ENCODE measurements at regions not wholly inside any gene's neighbourhood (a gene's known extent, or its start where the extent isn't known, plus 50 kb on each side); places are given as distances from the start of the nearest gene placed in this dataset.
"Not testable (repeated sequence)": the region's sequence is repeated elsewhere in the genome, so short reads cannot be mapped to it uniquely, and the experiment has no call there.

DNA sequence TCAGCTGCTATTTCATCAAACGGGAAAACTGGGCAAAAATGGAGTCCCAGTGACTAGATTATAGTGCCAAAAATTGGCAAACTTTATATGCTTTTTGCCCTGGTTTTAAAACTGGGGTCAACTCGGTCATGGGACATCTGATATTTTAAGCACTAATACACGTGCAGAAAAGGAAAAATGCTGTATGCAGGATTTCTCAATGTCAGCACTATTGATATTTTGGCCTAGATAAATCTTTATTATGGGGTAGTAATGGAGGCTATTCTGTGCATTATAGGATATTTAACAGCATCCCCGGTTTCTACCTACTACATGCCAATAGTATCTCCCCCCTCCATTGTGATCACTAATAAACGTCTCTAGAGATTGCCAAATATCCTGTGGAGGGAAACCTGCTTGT is 870.9 kb upstream of the IGFBP7 start:
- DNase-seq, result no peak
- no peaks in the 10 kb centered on the region for H3K27me3 Mint-ChIP-seq (ENCODE audit: unreplicated experiment)
- no peak overlapping the region for H3K4me3 Mint-ChIP-seq (ENCODE audit: unreplicated experiment)
- no peak overlapping the region for H3K27ac Mint-ChIP-seq (ENCODE audit: unreplicated experiment)
- no peaks in the 10 kb centered on the region for H3K9me3 Mint-ChIP-seq (ENCODE audit: unreplicated experiment)
- TF ChIP-seq, protein P1, sequence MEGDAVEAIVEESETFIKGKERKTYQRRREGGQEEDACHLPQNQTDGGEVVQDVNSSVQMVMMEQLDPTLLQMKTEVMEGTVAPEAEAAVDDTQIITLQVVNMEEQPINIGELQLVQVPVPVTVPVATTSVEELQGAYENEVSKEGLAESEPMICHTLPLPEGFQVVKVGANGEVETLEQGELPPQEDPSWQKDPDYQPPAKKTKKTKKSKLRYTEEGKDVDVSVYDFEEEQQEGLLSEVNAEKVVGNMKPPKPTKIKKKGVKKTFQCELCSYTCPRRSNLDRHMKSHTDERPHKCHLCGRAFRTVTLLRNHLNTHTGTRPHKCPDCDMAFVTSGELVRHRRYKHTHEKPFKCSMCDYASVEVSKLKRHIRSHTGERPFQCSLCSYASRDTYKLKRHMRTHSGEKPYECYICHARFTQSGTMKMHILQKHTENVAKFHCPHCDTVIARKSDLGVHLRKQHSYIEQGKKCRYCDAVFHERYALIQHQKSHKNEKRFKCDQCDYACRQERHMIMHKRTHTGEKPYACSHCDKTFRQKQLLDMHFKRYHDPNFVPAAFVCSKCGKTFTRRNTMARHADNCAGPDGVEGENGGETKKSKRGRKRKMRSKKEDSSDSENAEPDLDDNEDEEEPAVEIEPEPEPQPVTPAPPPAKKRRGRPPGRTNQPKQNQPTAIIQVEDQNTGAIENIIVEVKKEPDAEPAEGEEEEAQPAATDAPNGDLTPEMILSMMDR (IDR thresholded peaks at IDR 0.05; ENCODE audit: partially characterized antibody, unreplicated experiment), result no peak
- no peaks in the 10 kb centered on the region for H3K36me3 Mint-ChIP-seq (ENCODE audit: unreplicated experiment)
- H3K4me1 Mint-ChIP-seq (ENCODE audit: low read depth, unreplicated experiment), result no peaks in the 10 kb centered on the region

GRCh38 chr4:57974821-57975220 is 864.6 kb upstream of the IGFBP7 start:
- TF ChIP-seq, protein P1 (IDR thresholded peaks at IDR 0.05; ENCODE audit: partially characterized antibody, unreplicated experiment), result no peak
- no peak for DNase-seq
- Mint-ChIP-seq H3K4me1 (ENCODE audit: low read depth, unreplicated experiment) (no peaks in the 10 kb centered on the region), H3K4me3 (ENCODE audit: unreplicated experiment) (no peak overlapping the region), H3K27ac (ENCODE audit: unreplicated experiment) (no peak overlapping the region), H3K27me3 (ENCODE audit: unreplicated experiment) (no peaks in the 10 kb centered on the region), H3K9me3 (ENCODE audit: unreplicated experiment) (no peaks in the 10 kb centered on the region), H3K36me3 (ENCODE audit: unreplicated experiment) (no peaks in the 10 kb centered on the region)

DNA sequence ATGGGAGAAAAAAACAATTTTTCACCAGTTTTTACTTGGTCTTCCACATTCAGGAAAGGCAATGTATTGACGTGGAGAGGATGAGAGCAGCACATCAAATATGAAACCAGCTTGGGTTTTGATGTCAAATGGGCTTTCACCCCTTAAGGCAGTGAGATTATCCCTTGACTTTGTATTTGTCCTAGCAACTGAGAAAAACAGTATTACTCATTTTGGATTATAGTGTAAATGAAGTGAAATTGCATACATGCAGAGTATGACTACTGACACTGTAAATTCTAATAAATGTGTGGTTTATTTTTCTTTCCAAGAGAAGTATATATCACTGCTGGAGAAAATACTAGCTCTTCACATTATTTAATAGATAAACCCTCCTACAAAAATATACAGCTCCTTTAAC is 863.6 kb upstream of the IGFBP7 start:
- Mint-ChIP-seq H3K36me3 (ENCODE audit: unreplicated experiment) (no peaks in the 10 kb centered on the region), H3K9me3 (ENCODE audit: unreplicated experiment) (no peaks in the 10 kb centered on the region), H3K27ac (ENCODE audit: unreplicated experiment) (no peak overlapping the region), H3K4me1 (ENCODE audit: low read depth, unreplicated experiment) (no peaks in the 10 kb centered on the region), H3K27me3 (ENCODE audit: unreplicated experiment) (no peaks in the 10 kb centered on the region), H3K4me3 (ENCODE audit: unreplicated experiment) (no peak overlapping the region)
- DNase-seq, result no peak
- TF ChIP-seq, protein P1 (IDR thresholded peaks at IDR 0.05; ENCODE audit: partially characterized antibody, unreplicated experiment), result no peak

GRCh38 chr4:57971261-57971660 is 861.1 kb upstream of the IGFBP7 start:
- TF ChIP-seq, protein P1 (IDR thresholded peaks at IDR 0.05; ENCODE audit: partially characterized antibody, unreplicated experiment), result no peak
- peaks cover 5% of the 10 kb centered on the region for H3K9me3 Mint-ChIP-seq (ENCODE audit: unreplicated experiment)
- no peaks in the 10 kb centered on the region for H3K27me3 Mint-ChIP-seq (ENCODE audit: unreplicated experiment)

DNA sequence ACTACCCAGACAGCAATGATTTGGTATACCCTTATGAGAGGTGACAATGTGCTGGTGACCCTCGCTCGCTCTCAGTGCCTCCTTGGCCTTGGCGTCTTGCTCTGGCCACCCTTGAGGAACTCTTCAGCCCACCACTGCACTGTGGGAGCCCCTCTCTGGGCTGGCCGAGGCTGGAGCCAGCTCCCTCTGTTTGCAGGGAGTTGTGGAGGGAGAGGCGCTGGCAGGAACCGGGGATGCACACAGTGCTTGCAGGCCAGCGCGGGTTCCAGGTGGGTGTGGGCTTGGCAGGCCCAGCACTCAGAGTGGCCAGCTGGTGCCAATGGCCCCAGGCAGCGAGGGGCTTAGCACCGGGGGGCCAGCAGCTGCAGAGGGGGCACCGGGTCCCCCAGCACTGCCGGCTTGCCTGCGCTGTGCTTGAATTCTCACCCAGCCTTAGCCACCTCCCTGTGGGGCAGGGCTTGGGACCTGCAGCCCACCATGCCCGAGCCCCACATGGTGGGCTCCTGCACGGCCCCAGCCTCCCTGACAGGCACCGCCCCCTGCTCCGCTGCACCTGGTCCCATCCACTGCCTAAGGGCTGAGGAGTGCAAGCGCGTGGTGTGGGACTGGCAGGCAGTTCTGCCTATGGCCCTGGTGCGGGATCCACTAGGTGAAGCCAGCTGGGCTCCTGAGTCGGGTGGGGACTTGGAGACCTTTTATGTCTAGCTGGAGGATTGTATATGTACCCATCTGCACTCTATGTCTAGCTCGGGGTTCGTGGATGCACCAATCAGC is 857.0 kb upstream of the IGFBP7 start:
- H3K27ac Mint-ChIP-seq (ENCODE audit: unreplicated experiment), result no peak overlapping the region
- no peaks in the 10 kb centered on the region for H3K27me3 Mint-ChIP-seq (ENCODE audit: unreplicated experiment)
- DNase-seq, result no peak
- no peak overlapping the region for H3K4me3 Mint-ChIP-seq (ENCODE audit: unreplicated experiment)
- TF ChIP-seq, protein P1 (IDR thresholded peaks at IDR 0.05; ENCODE audit: partially characterized antibody, unreplicated experiment), result no peak
- no peaks in the 10 kb centered on the region for H3K4me1 Mint-ChIP-seq (ENCODE audit: low read depth, unreplicated experiment)
- H3K9me3 Mint-ChIP-seq (ENCODE audit: unreplicated experiment), result peaks cover 5% of the 10 kb centered on the region
- peaks cover 9% of the 10 kb centered on the region for H3K36me3 Mint-ChIP-seq (ENCODE audit: unreplicated experiment)

More at GRCh38 chr4:57971261-57971660, 861.1 kb upstream of the IGFBP7 start:
- Mint-ChIP-seq H3K27ac (ENCODE audit: unreplicated experiment) (no peak overlapping the region), H3K4me1 (ENCODE audit: low read depth, unreplicated experiment) (no peaks in the 10 kb centered on the region), H3K4me3 (ENCODE audit: unreplicated experiment) (no peak overlapping the region), H3K36me3 (ENCODE audit: unreplicated experiment) (peaks cover 5% of the 10 kb centered on the region)
- DNase-seq, result no peak

DNA sequence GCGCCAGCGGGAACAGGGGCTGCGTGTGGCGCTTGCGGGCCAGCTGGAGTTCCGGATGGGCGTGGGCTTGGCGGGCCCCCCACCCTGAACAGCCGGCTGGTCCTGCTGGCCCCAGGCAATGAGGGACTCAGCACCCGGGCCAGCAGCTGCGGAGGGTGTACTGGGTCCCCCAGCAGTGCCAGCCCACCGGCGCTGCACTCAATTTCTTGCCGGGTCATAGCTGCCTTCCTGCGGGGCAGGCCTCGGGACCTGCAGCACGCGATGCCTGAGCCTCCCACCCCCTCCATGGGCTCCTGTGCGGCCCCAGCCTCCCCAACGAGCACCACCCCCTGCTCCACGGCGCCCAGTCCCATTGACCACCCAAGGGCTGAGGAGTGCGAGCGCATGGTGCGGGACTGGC is 855.2 kb upstream of the IGFBP7 start:
- H3K4me3 Mint-ChIP-seq (ENCODE audit: unreplicated experiment); DNase-seq; H3K27ac Mint-ChIP-seq (ENCODE audit: unreplicated experiment); H3K4me1 Mint-ChIP-seq (ENCODE audit: low read depth, unreplicated experiment); H3K36me3 Mint-ChIP-seq (ENCODE audit: unreplicated experiment); H3K27me3 Mint-ChIP-seq (ENCODE audit: unreplicated experiment); H3K9me3 Mint-ChIP-seq (ENCODE audit: unreplicated experiment): not testable (repeated sequence)
